ENCODE measurements at regions not wholly inside any gene's neighbourhood (a gene's known extent, or its start where the extent isn't known, plus 50 kb on each side); places are given as distances from the start of the nearest gene placed in this dataset.
A peak's percentile ranks its signal among the peaks of the same experiment; 100 is the strongest.
"Not testable (repeated sequence)": the region's sequence is repeated elsewhere in the genome, so short reads cannot be mapped to it uniquely, and the experiment has no call there.

GRCh38 chr2:8432706-8433336 lies 249.0 kb upstream of the ID2 start:
- DNase-seq = no peak

DNA sequence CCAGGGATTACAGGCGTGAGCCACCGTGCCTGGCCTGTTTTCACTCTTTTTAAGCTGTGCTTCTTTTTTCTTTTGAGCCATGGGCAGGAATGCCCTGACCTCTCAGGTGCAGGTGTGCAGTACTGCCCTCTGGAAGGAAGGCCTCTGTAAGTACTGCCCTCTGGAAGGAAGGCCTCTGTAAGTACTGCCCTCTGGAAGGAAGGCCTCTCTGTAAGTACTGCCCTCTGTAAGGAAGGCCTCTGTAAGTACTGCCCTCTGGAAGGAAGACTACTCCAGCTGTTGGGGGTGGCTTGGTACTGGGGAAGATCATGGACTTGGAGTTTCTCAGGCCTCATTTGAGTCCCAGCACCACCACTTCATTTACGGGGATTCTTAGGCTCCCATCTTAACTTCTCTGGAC lies 248.5 kb upstream of the ID2 start:
- DNase-seq = no peak

GRCh38 chr2:8435608-8436007 lies 246.2 kb upstream of the ID2 start:
- no peak for DNase-seq

- no peak for DNase-seq
Observed at GRCh38 chr2:8436585-8436984, 245.3 kb upstream of the ID2 start.

DNA sequence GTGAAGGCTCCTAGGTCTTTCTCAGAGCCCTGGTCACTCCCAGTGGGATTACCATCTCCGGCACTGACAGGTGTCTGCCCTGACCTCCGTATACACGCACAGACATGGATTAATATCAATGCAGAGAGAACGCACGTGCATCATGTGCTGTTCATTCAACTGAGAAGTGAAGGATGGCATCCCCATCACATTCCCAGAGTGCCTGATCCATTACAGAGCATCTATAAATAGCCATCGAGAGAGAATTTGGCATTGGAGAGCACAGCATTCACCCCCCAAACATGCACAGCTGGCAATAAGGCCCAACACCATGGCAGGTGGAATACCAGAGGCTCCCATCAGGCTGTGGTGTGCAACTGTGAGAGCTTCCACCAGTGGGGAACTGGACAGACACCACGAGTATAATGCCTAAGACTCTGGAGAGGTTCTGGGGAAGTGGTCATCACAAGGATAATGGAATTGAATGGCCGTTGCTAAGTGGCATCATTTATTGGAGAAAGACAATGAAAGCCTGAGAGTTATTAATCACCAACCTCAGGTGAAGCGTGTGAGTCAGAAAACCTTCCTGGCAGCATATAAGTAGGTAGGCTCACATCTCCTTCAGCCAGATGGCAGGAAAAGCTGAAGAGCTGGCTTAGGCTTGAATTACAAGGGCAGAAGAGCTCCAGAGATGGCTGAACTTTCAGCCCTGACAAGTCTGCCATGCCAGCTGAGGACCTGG lies 244.5 kb upstream of the ID2 start:
- peak; percentile 10 for DNase-seq

- DNase-seq = no peak
Observed at GRCh38 chr2:8437949-8438400, 243.9 kb upstream of the ID2 start.

DNA sequence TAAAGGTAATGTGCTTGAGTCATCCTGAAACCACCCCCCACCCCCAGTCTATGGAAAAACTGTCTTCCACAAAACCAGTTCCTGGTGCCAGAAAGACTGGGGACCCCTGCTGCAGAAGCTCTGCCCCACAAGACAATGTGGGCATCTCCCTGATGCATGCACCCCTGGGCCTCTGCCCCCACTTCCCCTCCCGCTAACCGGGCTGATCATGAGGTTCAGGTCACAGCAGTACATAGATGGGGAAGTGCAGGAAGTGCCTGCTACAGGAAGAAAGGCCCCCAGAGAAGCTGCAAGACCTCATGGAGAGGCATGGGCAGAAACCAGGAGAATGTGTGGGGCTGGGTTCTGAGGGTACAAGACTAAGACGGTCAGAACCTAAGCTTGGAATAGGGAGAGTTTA lies 243.4 kb upstream of the ID2 start:
- DNase-seq = no peak

DNA sequence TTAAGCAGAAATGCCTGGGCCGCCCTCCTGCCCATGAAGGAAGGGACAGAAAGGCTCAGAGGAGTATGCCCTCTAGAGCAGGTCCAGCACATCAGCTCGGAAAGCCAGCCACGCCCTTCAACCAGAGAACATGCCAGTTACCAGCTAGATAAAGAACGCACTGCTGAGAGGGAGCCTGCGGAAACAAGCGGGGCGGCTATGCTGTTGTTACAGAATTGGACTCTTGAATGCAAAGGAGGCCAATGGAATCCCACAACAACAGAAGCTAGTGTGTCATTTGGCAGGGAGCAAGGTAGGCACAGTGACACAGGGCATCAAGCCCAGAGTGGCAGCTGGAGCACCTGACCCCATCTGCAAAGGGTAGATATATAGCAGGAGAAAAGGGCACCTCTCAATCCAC lies 242.9 kb upstream of the ID2 start:
- no peak for DNase-seq

GRCh38 chr2:8440029-8440778 lies 241.7 kb upstream of the ID2 start:
- no peak for DNase-seq

DNA sequence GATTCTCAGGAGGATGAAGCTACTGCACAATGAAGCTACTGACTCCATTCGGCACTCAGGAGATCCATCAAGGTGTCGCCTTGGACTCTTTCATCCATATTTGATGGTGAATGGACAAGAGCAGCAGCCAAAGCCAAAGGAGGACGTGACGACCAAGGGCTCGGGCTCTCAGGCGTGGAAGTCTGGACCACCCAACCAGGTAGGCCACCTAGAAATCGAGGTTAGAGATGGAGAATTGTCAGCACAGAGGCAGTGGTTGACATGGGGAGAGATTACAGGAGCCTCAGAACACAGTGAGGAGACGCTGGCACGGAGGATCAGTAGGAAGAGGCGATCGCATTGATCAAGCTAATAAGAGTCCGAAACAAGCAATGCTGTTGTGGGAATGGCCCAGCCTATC lies 240.5 kb upstream of the ID2 start:
- DNase-seq = no peak

GRCh38 chr2:8441986-8442385 lies 239.9 kb upstream of the ID2 start:
- no peak for DNase-seq

- DNase-seq = no peak
Observed at GRCh38 chr2:8442833-8443486, 238.9 kb upstream of the ID2 start.

- DNase-seq = no peak
Observed at GRCh38 chr2:8445580-8445979, 236.3 kb upstream of the ID2 start.

GRCh38 chr2:8446751-8447150 lies 235.1 kb upstream of the ID2 start:
- DNase-seq = not testable (repeated sequence)

GRCh38 chr2:8447610-8448221 lies 234.1 kb upstream of the ID2 start:
- DNase-seq = no peak

DNA sequence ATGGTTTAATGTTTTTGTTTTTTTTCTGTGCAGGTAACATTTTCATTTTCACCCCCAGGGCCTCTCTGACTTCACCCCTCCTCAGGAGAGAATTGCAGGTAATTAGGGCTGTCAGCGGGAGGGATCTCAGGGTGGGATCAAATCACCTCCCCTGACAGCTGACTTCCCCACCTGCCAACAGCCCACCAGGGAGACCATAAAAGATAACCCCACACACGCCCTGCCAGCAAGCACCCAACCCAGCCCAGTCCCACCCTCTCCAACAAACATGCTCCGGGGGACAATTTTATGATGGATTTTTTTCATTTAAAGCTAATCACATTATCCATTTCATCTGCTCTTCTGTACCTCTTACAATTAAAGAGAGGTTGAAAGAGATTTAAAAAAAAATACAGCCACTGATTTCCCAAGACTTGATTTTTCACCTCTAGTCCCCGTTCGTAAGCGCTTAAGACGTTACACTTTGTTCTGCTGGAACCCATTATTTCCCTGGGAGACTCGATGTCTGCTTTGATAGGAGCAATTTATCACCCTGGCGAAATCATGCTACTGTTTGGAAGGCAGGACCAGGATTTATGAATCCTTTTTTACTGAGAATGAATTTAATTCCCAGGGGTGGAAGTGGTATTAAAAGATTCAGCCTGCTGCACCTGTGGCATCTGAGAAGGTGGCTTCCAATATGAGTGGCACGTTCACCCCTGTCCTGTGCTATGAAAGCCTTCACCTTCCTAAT lies 232.9 kb upstream of the ID2 start:
- no peak for DNase-seq

DNA sequence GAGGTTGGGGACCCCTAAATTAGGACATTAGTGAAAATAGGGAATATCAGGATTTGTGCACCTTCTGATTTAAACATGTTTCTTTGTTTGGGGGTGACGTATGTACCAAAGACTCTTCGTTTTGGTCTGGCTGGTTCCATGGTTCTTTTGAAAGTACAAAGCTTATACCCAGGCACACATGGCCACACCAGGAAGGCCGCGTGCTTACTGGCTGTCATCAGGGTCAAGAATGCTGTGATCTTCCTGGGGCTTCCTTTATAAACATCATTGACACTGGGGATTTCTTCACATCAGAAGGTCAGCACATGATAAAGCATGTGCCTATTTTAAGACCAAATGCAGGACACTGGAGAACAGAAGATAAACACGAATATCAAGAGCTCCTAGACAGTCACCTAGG lies 230.6 kb upstream of the ID2 start:
- no peak for DNase-seq

- DNase-seq = no peak
Observed at GRCh38 chr2:8452296-8452695, 229.6 kb upstream of the ID2 start.

- no peak for DNase-seq
Observed at GRCh38 chr2:8452979-8453903, 228.6 kb upstream of the ID2 start.

DNA sequence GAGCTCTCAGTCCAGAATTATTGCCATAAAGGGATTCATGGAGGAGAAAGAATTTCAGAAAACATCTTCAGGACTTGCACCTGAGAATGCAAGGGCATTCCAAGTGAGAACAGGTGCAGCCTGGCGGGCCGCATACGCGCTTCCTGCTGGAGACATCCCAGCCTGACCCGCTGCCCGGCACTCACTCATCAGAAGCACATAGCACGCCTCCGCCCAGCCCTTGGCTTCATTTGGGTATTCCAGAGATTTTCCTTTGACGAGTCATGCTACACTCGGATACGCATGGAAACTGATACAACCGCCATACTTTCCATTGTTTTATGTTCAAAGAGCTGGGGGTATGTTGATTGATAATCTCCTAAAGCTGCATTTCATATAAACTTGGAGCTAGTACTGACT lies 228.0 kb upstream of the ID2 start:
- DNase-seq = no peak

GRCh38 chr2:8454797-8455196 lies 227.1 kb upstream of the ID2 start:
- DNase-seq = no peak

Measured in DMS79 treated with DMSO at 0.1 percent for 48 hours (cell line).